ENCODE measurements at regions not wholly inside any gene's neighbourhood (a gene's known extent, or its start where the extent isn't known, plus 50 kb on each side); places are given as distances from the start of the nearest gene placed in this dataset.
"Not testable (repeated sequence)": the region's sequence is repeated elsewhere in the genome, so short reads cannot be mapped to it uniquely, and the experiment has no call there.

DNA sequence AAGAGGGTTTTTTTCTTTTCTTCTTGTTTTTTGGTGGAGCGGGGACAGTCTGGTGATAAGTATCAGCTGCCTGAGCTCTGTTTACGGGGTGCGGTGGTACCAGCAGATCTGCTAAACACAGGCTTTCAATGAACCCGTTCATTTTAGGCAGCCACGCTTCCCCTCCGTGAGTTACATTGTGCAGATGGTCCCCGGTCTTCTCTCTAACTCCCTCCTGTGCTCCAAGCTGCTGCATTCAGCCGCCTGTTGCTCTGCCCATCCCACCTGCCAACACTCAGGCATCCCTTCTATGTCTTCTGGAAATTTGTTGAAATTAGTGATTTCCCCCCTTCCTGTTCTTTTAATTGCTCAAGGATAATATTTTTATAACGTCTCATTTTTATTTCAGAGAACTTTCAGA lies 82.1 kb upstream of the ELAC2 start:
- Histone ChIP-seq H3K36me3 (ENCODE audit: insufficient read depth, low read length) (no peaks in the 10 kb centered on the region), H3K27ac (no peak overlapping the region), H3K9me3 (ENCODE audit: low read depth, low read length) (no peaks in the 10 kb centered on the region), H3K9ac (ENCODE audit: insufficient read length) (no peak overlapping the region), H3K4me3 (no peak overlapping the region)
- no peak for DNase-seq (ENCODE audit: low read depth, low spot score)
- TF ChIP-seq POLR2AphosphoS5 (IDR thresholded peaks at IDR 0.05; ENCODE audit: borderline replicate concordance, low read depth, low read length) (no peak), FOXP2 (optimal IDR thresholded peaks at IDR 0.05; ENCODE audit: control extremely low read depth, extremely low read length, insufficient read depth) (no peak), EZH2 (IDR thresholded peaks at IDR 0.05) (no peak)

- no peaks in the 10 kb centered on the region for H3K9me3 ChIP-seq (ENCODE audit: low read depth, low read length)
- H3K9ac ChIP-seq (ENCODE audit: insufficient read length) = no peak overlapping the region
- H3K36me3 ChIP-seq (ENCODE audit: insufficient read depth, low read length) = no peaks in the 10 kb centered on the region
- TF ChIP-seq EZH2 (IDR thresholded peaks at IDR 0.05) (no peak), POLR2AphosphoS5 (IDR thresholded peaks at IDR 0.05; ENCODE audit: borderline replicate concordance, low read depth, low read length) (no peak), FOXP2 (optimal IDR thresholded peaks at IDR 0.05; ENCODE audit: control extremely low read depth, extremely low read length, insufficient read depth) (no peak)
- no peak overlapping the region for H3K27ac ChIP-seq
- H3K4me3 ChIP-seq = no peak overlapping the region
- no peak for DNase-seq (ENCODE audit: low read depth, low spot score)
Measured at GRCh38 chr17:13099089-13099735, 81.4 kb upstream of the ELAC2 start.

DNA sequence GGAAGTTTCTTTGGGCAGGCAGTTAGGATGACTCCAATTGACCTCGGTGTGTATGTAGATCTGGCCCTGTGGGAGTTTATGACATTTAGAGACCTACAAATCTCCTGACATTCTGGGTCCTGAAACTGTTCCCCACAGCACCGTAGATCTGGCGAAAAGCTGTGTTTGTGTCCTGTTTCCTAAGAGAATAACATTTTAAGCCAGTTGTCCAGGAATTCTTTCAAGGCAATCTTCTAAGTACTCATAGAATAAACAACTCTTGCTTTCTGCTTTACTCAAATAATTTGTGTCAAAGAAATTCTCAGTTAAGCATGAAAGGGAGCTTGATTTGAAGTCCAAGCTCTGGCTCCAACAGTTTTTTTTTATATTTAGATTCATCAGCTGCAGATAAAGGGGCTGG lies 78.5 kb upstream of the ELAC2 start:
- Histone ChIP-seq H3K4me3 (no peak overlapping the region), H3K36me3 (ENCODE audit: insufficient read depth, low read length) (no peaks in the 10 kb centered on the region), H3K9me3 (ENCODE audit: low read depth, low read length) (no peaks in the 10 kb centered on the region), H3K9ac (ENCODE audit: insufficient read length) (no peak overlapping the region), H3K27ac (no peak overlapping the region)
- TF ChIP-seq POLR2AphosphoS5 (IDR thresholded peaks at IDR 0.05; ENCODE audit: borderline replicate concordance, low read depth, low read length) (no peak), EZH2 (IDR thresholded peaks at IDR 0.05) (no peak), FOXP2 (optimal IDR thresholded peaks at IDR 0.05; ENCODE audit: control extremely low read depth, extremely low read length, insufficient read depth) (no peak)
- DNase-seq (ENCODE audit: low read depth, low spot score) = no peak

GRCh38 chr17:13092010-13092409 lies 74.2 kb upstream of the ELAC2 start:
- H3K9ac ChIP-seq (ENCODE audit: insufficient read length); H3K36me3 ChIP-seq (ENCODE audit: insufficient read depth, low read length); H3K27ac ChIP-seq; DNase-seq (ENCODE audit: low read depth, low spot score); H3K9me3 ChIP-seq (ENCODE audit: low read depth, low read length); H3K4me3 ChIP-seq: not testable (repeated sequence)

DNA sequence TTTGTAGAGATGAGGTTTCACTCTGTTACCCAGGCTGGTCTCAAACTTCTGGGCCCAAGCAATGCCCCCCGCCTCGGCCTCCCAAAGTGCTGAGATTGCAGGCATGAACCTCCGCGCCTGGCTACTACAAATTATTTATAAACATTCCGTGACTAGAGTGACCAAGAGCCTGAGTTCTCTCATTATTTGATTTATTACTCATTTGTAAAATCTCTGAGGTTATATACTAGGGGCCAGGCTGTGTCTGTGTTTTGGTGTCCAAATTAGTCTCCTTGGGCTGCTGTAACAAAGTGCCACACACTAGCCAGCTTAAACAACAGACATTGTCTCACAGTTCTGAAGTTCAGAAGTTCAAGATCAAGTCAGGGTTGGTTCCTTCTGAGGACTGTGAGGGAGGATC lies 70.8 kb upstream of the ELAC2 start:
- TF ChIP-seq POLR2AphosphoS5 (IDR thresholded peaks at IDR 0.05; ENCODE audit: borderline replicate concordance, low read depth, low read length) (no peak), FOXP2 (optimal IDR thresholded peaks at IDR 0.05; ENCODE audit: control extremely low read depth, extremely low read length, insufficient read depth) (no peak), EZH2 (IDR thresholded peaks at IDR 0.05) (no peak)
- DNase-seq (ENCODE audit: low read depth, low spot score) = no peak

DNA sequence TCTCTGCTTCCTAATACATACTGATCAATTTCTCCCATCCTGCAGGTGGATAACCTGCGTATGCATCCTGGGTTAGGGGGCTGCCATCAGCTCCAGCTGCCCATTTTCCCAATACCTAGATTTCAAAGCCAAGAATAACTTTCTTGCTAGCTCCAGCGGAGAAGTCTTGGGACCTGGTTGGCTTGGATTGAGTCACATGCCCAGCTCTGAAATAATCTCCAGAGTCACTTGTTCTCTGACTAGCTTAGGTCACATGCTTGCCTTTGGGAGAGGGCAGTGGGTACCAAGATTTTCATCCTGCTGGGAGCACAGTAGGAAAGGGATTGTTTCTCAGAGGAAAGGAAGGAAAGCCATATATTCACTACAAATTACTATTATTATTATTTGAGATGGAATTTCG lies 70.0 kb upstream of the ELAC2 start:
- Histone ChIP-seq H3K9ac (ENCODE audit: insufficient read length) (no peak overlapping the region), H3K27ac (no peak overlapping the region)
- TF ChIP-seq FOXP2 (optimal IDR thresholded peaks at IDR 0.05; ENCODE audit: control extremely low read depth, extremely low read length, insufficient read depth) (no peak), POLR2AphosphoS5 (IDR thresholded peaks at IDR 0.05; ENCODE audit: borderline replicate concordance, low read depth, low read length) (no peak), EZH2 (IDR thresholded peaks at IDR 0.05) (no peak)

More for the DNA sequence above, 70.8 kb upstream of the ELAC2 start:
- H3K9ac ChIP-seq (ENCODE audit: insufficient read length) = no peak overlapping the region
- no peaks in the 10 kb centered on the region for H3K9me3 ChIP-seq (ENCODE audit: low read depth, low read length)
- no peak overlapping the region for H3K27ac ChIP-seq
- no peak overlapping the region for H3K4me3 ChIP-seq
- H3K36me3 ChIP-seq (ENCODE audit: insufficient read depth, low read length) = no peaks in the 10 kb centered on the region

DNA sequence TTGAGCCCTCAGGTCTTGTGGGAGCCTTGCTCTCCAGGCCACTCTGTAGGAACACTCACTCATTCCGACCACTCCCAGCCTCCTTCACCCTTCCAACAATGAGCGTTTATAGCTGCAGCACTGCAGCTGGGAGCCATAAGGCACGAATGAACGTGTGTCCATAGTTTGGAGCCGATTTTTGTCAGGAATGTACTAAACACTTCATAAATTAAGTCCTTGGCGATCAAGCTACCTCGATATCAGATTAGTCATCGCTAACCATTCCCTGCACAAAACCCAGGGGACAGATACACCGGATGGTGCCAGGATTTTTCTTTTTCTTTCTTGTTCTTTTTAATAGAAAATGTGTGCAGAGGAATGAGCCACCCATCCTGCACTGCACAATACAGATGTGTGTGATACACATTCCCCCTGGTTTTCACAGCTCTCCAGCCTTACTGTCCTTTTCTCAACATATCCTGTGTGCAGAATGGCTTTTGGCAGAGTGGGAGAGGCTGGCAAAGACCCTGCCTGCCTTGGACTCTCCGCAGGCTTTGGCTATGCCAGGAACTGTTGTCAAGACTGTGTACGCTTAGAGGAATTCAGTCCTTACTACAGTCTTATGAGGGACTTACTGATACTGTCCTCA lies 68.4 kb upstream of the ELAC2 start:
- Histone ChIP-seq H3K36me3 (ENCODE audit: insufficient read depth, low read length) (no peaks in the 10 kb centered on the region), H3K4me3 (no peak overlapping the region), H3K9me3 (ENCODE audit: low read depth, low read length) (no peaks in the 10 kb centered on the region), H3K9ac (ENCODE audit: insufficient read length) (no peak overlapping the region), H3K27ac (no peak overlapping the region)
- no peak for DNase-seq (ENCODE audit: low read depth, low spot score)
- TF ChIP-seq POLR2AphosphoS5 (IDR thresholded peaks at IDR 0.05; ENCODE audit: borderline replicate concordance, low read depth, low read length) (no peak), FOXP2 (optimal IDR thresholded peaks at IDR 0.05; ENCODE audit: control extremely low read depth, extremely low read length, insufficient read depth) (no peak), EZH2 (IDR thresholded peaks at IDR 0.05) (no peak)

More for the DNA sequence above, 70.0 kb upstream of the ELAC2 start:
- no peak overlapping the region for H3K4me3 ChIP-seq
- no peaks in the 10 kb centered on the region for H3K9me3 ChIP-seq (ENCODE audit: low read depth, low read length)
- no peak for DNase-seq (ENCODE audit: low read depth, low spot score)
- H3K36me3 ChIP-seq (ENCODE audit: insufficient read depth, low read length) = no peaks in the 10 kb centered on the region

DNA sequence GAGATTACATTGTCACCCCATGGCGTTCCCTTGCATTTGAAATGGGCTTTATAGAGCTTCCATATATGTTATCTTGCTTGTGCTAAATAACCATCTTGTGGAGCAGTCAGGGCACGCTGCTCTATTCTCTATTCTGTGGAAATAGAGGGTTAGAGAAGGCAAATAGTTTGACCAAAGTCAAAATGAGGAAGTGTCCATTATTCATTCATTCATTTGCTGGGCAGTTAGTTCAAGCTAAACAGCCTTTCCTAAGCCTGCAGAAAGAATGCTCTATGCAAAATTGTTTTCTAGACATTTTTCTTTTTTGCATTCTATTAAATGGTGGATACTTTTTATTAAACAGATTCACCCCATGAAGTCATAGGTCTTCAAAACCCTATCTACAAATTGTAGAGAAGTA lies 67.8 kb upstream of the ELAC2 start:
- Histone ChIP-seq H3K4me3 (no peak overlapping the region), H3K9ac (ENCODE audit: insufficient read length) (no peak overlapping the region), H3K9me3 (ENCODE audit: low read depth, low read length) (no peaks in the 10 kb centered on the region), H3K27ac (no peak overlapping the region), H3K36me3 (ENCODE audit: insufficient read depth, low read length) (no peaks in the 10 kb centered on the region)
- DNase-seq (ENCODE audit: low read depth, low spot score) = no peak
- TF ChIP-seq EZH2 (IDR thresholded peaks at IDR 0.05) = no peak
- TF ChIP-seq FOXP2 (optimal IDR thresholded peaks at IDR 0.05; ENCODE audit: control extremely low read depth, extremely low read length, insufficient read depth) = no peak
- TF ChIP-seq POLR2AphosphoS5 (IDR thresholded peaks at IDR 0.05; ENCODE audit: borderline replicate concordance, low read depth, low read length) = no peak

DNA sequence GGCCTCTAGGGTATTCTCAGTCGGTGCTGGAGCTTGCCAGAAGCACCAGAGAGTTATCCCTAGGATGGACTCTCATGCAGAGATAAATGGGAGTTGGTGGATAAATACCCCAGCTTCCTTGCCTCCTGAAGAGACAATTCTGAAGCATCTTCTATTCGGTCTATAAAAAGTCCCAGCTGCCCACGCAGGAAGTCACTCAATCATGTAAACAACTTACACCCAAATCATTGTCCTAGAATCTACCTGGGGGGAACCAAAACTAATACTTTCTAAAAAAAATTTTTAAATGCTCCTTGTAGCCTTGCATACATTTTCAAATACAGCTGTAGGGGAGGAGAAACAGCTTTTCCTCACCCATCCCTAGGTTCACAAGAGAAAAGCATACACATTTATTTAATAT lies 66.6 kb upstream of the ELAC2 start:
- no peak for TF ChIP-seq POLR2AphosphoS5 (IDR thresholded peaks at IDR 0.05; ENCODE audit: borderline replicate concordance, low read depth, low read length)
- no peak for TF ChIP-seq FOXP2 (optimal IDR thresholded peaks at IDR 0.05; ENCODE audit: control extremely low read depth, extremely low read length, insufficient read depth)
- TF ChIP-seq EZH2 (IDR thresholded peaks at IDR 0.05) = no peak
- H3K36me3 ChIP-seq (ENCODE audit: insufficient read depth, low read length) = no peaks in the 10 kb centered on the region

More for the DNA sequence above, 66.6 kb upstream of the ELAC2 start:
- Histone ChIP-seq H3K9ac (ENCODE audit: insufficient read length) (no peak overlapping the region), H3K4me3 (no peak overlapping the region), H3K27ac (no peak overlapping the region), H3K9me3 (ENCODE audit: low read depth, low read length) (no peaks in the 10 kb centered on the region)
- no peak for DNase-seq (ENCODE audit: low read depth, low spot score)
